ENCODE measurements at regions not wholly inside any gene's neighbourhood (a gene's known extent, or its start where the extent isn't known, plus 50 kb on each side); places are given as distances from the start of the nearest gene placed in this dataset.

DNA sequence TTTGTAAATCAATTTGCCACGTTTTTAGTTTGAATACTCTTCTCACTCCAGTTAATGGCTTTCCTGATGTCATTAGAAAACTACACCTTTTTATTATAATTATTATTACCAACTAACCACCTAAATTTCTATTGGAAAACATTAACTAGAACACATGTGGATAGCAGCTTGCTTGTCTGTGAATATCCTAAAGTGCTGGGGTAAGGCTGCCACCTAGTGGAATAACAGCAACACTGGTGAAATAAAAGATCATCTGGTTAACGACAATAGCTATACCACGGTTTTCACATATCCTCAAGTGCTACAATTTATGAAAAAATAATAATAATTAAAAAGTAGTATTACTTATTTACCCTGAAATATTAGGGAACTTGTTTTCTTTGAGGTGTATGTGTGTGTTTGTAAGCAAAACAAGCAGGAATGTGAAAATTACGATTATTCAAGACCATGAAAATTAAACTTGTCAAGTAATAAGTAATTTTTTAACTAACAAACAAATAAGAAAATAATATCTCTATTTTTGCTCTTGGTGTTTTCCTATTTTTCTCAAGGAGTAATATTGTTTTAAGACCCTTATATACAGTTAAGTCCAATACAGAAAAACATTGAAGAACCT is 130.1 kb upstream of the TECRL start:
- Histone ChIP-seq H3K27me3 (ENCODE audit: control insufficient read depth, insufficient read depth, low read length) (no peaks in the 10 kb centered on the region), H3K9me3 (ENCODE audit: control insufficient read depth, insufficient read depth, low read depth, low read length) (no peaks in the 10 kb centered on the region), H3K36me3 (ENCODE audit: control insufficient read depth, insufficient read depth, low read length) (no peaks in the 10 kb centered on the region), H3K4me1 (ENCODE audit: control insufficient read depth, insufficient read depth, low read length) (no peaks in the 10 kb centered on the region), H3K4me3 (ENCODE audit: low read depth in 2 of 2, low read length in 2 of 2) (no peak overlapping the region), H3K27ac (ENCODE audit: low read length) (no peak overlapping the region)
- BruUV-seq (replicated peaks) = no TSS peak
- DNase-seq (ENCODE audit: low read depth, low spot score) (peak; percentile 22), ATAC-seq (no peak)
- CTCF ChIA-PET = interaction anchor here (1.0 kb wide), 1 partner anchor 381 kb away, joined by 3 read pairs; no protein-coding TSS in a partner anchor
- in situ Hi-C loops (cut with HindIII; ENCODE audit: low pct_unique_long_range_greater_than_20kb, low sequenced_read_pairs) = no loop called here
- POLR2A ChIA-PET = no interaction called here
- TF ChIP-seq, protein P1, sequence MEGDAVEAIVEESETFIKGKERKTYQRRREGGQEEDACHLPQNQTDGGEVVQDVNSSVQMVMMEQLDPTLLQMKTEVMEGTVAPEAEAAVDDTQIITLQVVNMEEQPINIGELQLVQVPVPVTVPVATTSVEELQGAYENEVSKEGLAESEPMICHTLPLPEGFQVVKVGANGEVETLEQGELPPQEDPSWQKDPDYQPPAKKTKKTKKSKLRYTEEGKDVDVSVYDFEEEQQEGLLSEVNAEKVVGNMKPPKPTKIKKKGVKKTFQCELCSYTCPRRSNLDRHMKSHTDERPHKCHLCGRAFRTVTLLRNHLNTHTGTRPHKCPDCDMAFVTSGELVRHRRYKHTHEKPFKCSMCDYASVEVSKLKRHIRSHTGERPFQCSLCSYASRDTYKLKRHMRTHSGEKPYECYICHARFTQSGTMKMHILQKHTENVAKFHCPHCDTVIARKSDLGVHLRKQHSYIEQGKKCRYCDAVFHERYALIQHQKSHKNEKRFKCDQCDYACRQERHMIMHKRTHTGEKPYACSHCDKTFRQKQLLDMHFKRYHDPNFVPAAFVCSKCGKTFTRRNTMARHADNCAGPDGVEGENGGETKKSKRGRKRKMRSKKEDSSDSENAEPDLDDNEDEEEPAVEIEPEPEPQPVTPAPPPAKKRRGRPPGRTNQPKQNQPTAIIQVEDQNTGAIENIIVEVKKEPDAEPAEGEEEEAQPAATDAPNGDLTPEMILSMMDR (IDR thresholded peaks at IDR 0.05) = peak; percentile 64; the same call in 1 of the 2 replicates
- TF ChIP-seq TCF7L2 (IDR thresholded peaks at IDR 0.05; ENCODE audit: low read depth, low read length) = no peak
- intact Hi-C loops (cut with micrococcal nuclease; ENCODE audit: unreplicated experiment) = loop anchor here (1.0 to 5.0 kb wide), 3 partner anchors 227 to 1012 kb away; no protein-coding TSS in a partner anchor

DNA sequence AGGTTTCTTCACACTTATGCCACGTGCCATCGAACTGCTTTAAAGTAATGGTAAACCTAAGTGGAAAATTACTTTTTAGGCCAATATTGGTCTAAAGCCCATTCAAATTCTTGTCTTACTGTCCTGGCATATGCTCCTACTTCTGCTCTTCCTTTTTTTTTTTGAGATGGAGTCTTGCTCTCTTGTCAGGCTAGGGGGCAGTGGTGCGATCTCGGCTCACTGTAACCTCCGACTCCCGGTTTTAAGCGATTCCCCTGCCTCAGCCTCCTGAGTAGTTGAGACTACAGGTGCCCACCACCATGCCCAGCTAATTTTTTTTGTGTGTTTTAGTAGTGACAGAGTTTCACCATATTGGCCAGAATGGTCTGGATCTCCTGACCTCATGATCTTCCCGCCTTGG is 129.0 kb upstream of the TECRL start:
- BruUV-seq (replicated peaks) = no TSS peak
- in situ Hi-C loops (cut with HindIII; ENCODE audit: low pct_unique_long_range_greater_than_20kb, low sequenced_read_pairs) = no loop called here

More for the DNA sequence above, 129.0 kb upstream of the TECRL start:
- Histone ChIP-seq H3K27ac (ENCODE audit: low read length) (no peak overlapping the region), H3K27me3 (ENCODE audit: control insufficient read depth, insufficient read depth, low read length) (no peaks in the 10 kb centered on the region), H3K9me3 (ENCODE audit: control insufficient read depth, insufficient read depth, low read depth, low read length) (no peaks in the 10 kb centered on the region), H3K36me3 (ENCODE audit: control insufficient read depth, insufficient read depth, low read length) (no peaks in the 10 kb centered on the region), H3K4me3 (ENCODE audit: low read depth in 2 of 2, low read length in 2 of 2) (no peak overlapping the region), H3K4me1 (ENCODE audit: control insufficient read depth, insufficient read depth, low read length) (no peaks in the 10 kb centered on the region)
- intact Hi-C loops (cut with micrococcal nuclease; ENCODE audit: unreplicated experiment) = loop anchor here (5.0 kb wide), 2 partner anchors 226 to 1011 kb away; no protein-coding TSS in a partner anchor
- ChIA-PET CTCF (no interaction called here), POLR2A (no interaction called here)
- DNase-seq (ENCODE audit: low read depth, low spot score) = no peak
- TF ChIP-seq, protein P1 (IDR thresholded peaks at IDR 0.05) = peak; percentile 52
- no peak for TF ChIP-seq TCF7L2 (IDR thresholded peaks at IDR 0.05; ENCODE audit: low read depth, low read length)
- TF ChIP-seq POLR2AphosphoS5 (IDR thresholded peaks at IDR 0.05; ENCODE audit: low read depth, low read length) = no peak
- TF ChIP-seq, protein P2, sequence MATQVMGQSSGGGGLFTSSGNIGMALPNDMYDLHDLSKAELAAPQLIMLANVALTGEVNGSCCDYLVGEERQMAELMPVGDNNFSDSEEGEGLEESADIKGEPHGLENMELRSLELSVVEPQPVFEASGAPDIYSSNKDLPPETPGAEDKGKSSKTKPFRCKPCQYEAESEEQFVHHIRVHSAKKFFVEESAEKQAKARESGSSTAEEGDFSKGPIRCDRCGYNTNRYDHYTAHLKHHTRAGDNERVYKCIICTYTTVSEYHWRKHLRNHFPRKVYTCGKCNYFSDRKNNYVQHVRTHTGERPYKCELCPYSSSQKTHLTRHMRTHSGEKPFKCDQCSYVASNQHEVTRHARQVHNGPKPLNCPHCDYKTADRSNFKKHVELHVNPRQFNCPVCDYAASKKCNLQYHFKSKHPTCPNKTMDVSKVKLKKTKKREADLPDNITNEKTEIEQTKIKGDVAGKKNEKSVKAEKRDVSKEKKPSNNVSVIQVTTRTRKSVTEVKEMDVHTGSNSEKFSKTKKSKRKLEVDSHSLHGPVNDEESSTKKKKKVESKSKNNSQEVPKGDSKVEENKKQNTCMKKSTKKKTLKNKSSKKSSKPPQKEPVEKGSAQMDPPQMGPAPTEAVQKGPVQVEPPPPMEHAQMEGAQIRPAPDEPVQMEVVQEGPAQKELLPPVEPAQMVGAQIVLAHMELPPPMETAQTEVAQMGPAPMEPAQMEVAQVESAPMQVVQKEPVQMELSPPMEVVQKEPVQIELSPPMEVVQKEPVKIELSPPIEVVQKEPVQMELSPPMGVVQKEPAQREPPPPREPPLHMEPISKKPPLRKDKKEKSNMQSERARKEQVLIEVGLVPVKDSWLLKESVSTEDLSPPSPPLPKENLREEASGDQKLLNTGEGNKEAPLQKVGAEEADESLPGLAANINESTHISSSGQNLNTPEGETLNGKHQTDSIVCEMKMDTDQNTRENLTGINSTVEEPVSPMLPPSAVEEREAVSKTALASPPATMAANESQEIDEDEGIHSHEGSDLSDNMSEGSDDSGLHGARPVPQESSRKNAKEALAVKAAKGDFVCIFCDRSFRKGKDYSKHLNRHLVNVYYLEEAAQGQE (IDR thresholded peaks at IDR 0.05; ENCODE audit: insufficient read depth in 1 of 2, low read depth in 2 of 2, low read length in 1 of 2) = no peak
- no peak for TF ChIP-seq SIN3A (IDR thresholded peaks at IDR 0.05; ENCODE audit: borderline replicate concordance, insufficient read depth, low read depth, low read length)
- ATAC-seq = no peak

All from Panc1 (cell line).